ENCODE measurements at regions not wholly inside any gene's neighbourhood (a gene's known extent, or its start where the extent isn't known, plus 50 kb on each side); places are given as distances from the start of the nearest gene placed in this dataset.

GRCh38 chr11:134837166-134837886 is 425.3 kb upstream of the B3GAT1 start:
- TF ChIP-seq, protein P1, sequence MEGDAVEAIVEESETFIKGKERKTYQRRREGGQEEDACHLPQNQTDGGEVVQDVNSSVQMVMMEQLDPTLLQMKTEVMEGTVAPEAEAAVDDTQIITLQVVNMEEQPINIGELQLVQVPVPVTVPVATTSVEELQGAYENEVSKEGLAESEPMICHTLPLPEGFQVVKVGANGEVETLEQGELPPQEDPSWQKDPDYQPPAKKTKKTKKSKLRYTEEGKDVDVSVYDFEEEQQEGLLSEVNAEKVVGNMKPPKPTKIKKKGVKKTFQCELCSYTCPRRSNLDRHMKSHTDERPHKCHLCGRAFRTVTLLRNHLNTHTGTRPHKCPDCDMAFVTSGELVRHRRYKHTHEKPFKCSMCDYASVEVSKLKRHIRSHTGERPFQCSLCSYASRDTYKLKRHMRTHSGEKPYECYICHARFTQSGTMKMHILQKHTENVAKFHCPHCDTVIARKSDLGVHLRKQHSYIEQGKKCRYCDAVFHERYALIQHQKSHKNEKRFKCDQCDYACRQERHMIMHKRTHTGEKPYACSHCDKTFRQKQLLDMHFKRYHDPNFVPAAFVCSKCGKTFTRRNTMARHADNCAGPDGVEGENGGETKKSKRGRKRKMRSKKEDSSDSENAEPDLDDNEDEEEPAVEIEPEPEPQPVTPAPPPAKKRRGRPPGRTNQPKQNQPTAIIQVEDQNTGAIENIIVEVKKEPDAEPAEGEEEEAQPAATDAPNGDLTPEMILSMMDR (IDR thresholded peaks at IDR 0.05) = no peak
- no peak for TF ChIP-seq POLR2AphosphoS5 (IDR thresholded peaks at IDR 0.05)
